HEK293T (cell line): ENCODE measurements at regions not wholly inside any gene's neighbourhood (a gene's known extent, or its start where the extent isn't known, plus 50 kb on each side); places are given as distances from the start of the nearest gene placed in this dataset.
A peak's percentile ranks its signal among the peaks of the same experiment; 100 is the strongest.
"Not testable (repeated sequence)": the region's sequence is repeated elsewhere in the genome, so short reads cannot be mapped to it uniquely, and the experiment has no call there.

Experiments used
- CTCF ChIA-PET: fragments of 350-600 bp; formaldehyde crosslinking; extraction: SDS; loops from one replicate; lab custom pipeline; 2021; ENCODE audit warnings: antibody characterized with exemption, inconsistent platforms; lab: Yijun Ruan, JAX
- POLR2A ChIA-PET: fragments of 350-600 bp; formaldehyde crosslinking; extraction: SDS; loops from one replicate; lab custom pipeline; 2020; ENCODE audit warnings: antibody characterized with exemption, inconsistent platforms; lab: Yijun Ruan, JAX
- DNase-seq: peaks from one replicate; pipeline ENCODE4 v3.0.0; 2012; ENCODE audit warnings: mixed read lengths; ENCODE audit errors: extremely low spot score
- ARNT ChIP-seq: fragments of 450-650 bp; IDR thresholded peaks from 2 replicates; pipeline ENCODE4 v1.6.1; 2017; ENCODE audit warnings: mild to moderate bottlenecking
- BHLHE40 ChIP-seq: fragments of 450-650 bp; IDR thresholded peaks from 2 replicates; pipeline ENCODE4 v1.6.1; 2016; ENCODE audit warnings: mild to moderate bottlenecking, moderate library complexity, borderline replicate concordance
- CTBP1 ChIP-seq: fragments of 450-650 bp; IDR thresholded peaks from 2 replicates; pipeline ENCODE4 v1.6.1; 2016; ENCODE audit warnings: borderline replicate concordance
- ELF4 ChIP-seq: fragments of 450-650 bp; IDR thresholded peaks from 2 replicates; pipeline ENCODE4 v1.6.1; 2017; ENCODE audit warnings: antibody characterized with exemption
- FOXA1 ChIP-seq: fragments of 450-650 bp; IDR thresholded peaks from 2 replicates; pipeline ENCODE4 v1.6.1; 2016; ENCODE audit warnings: mild to moderate bottlenecking
- FOXK2 ChIP-seq: fragments of 450-650 bp; IDR thresholded peaks from 2 replicates; pipeline ENCODE4 v1.6.1; 2016; ENCODE audit warnings: mild to moderate bottlenecking
- FOXM1 ChIP-seq: fragments of 450-650 bp; IDR thresholded peaks from 2 replicates; pipeline ENCODE4 v1.6.1; 2017; ENCODE audit warnings: mild to moderate bottlenecking, borderline replicate concordance
- HDGF ChIP-seq: fragments of 450-650 bp; IDR thresholded peaks from 2 replicates; pipeline ENCODE4 v1.6.1; 2017; ENCODE audit warnings: antibody characterized with exemption, borderline replicate concordance
- L3MBTL2 ChIP-seq: fragments of 450-650 bp; conservative IDR thresholded peaks from 2 replicates; pipeline ENCODE4 v1.6.1; 2016; ENCODE audit warnings: mild to moderate bottlenecking
- LEF1 ChIP-seq: fragments of 450-650 bp; IDR thresholded peaks from 2 replicates; pipeline ENCODE4 v1.6.1; 2017; ENCODE audit warnings: mild to moderate bottlenecking, borderline replicate concordance
- NFRKB ChIP-seq: fragments of 450-650 bp; IDR thresholded peaks from 2 replicates; pipeline ENCODE4 v1.6.1; 2016; ENCODE audit warnings: mild to moderate bottlenecking, moderate library complexity
- SP1 ChIP-seq: fragments of 450-650 bp; IDR thresholded peaks from 2 replicates; pipeline ENCODE4 v1.6.1; 2017
- SUZ12 ChIP-seq: fragments of 450-650 bp; IDR thresholded peaks from 2 replicates; pipeline ENCODE4 v1.6.1; 2016; ENCODE audit warnings: mild to moderate bottlenecking
- TARDBP ChIP-seq: fragments of 450-650 bp; IDR thresholded peaks from 2 replicates; pipeline ENCODE4 v1.6.1; 2016
- ZNF384 ChIP-seq: fragments of 450-650 bp; IDR thresholded peaks from 2 replicates; pipeline ENCODE4 v1.6.1; 2016
- TF ChIP-seq, protein P1 (sequence below): fragments of 450-650 bp; IDR thresholded peaks from 2 replicates; pipeline ENCODE4 v1.6.1; 2016

DNA sequence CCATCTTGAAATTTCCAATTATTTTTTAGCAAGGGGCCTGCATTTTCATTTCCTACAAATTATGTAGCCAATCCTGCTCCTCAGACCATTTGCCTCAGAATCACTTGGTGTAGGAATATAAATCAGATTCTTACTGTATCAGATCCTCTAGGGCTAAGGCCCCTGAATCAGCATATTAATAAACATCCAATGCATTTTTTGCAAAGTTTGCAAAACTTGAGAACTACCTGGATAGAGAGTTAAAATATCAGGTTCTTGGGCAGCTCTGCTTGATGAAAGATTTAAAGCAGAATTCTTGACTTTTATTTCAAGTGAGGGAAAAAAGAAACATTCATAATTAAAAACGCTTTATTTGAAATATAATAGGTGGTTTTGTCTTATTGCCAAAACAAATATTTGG lies 82.2 kb upstream of the MAN1A1 start:
- TF ChIP-seq BHLHE40 (no peak), TARDBP (no peak), ZNF384 (no peak), L3MBTL2 (no peak), LEF1 (no peak), ELF4 (no peak), SUZ12 (no peak), FOXA1 (no peak), SP1 (no peak), ARNT (no peak), FOXK2 (no peak), FOXM1 (no peak), CTBP1 (no peak), NFRKB (no peak), HDGF (no peak)
- TF ChIP-seq, protein P1, sequence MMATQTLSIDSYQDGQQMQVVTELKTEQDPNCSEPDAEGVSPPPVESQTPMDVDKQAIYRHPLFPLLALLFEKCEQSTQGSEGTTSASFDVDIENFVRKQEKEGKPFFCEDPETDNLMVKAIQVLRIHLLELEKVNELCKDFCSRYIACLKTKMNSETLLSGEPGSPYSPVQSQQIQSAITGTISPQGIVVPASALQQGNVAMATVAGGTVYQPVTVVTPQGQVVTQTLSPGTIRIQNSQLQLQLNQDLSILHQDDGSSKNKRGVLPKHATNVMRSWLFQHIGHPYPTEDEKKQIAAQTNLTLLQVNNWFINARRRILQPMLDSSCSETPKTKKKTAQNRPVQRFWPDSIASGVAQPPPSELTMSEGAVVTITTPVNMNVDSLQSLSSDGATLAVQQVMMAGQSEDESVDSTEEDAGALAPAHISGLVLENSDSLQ: no peak
- POLR2A ChIA-PET: no interaction called here
- CTCF ChIA-PET: no interaction called here
- no peak for DNase-seq

DNA sequence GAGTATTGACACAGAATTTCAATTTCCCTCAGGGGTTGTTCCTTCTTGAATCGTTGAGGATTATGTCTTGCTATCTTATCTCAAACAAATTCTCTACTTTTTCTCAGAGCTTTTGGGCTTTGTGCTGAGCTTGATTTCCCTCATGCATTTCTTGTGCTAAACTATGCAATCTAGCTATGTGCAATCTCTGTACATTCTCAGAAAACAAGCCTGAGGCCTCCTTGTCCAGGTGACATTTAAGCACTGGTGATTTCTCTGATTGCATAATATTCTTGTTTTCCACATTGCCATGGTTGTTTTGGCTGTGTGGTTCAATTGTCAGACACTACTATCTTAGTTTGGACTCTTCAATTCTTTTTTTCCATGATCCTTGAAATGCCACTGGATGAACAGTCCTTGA lies 81.2 kb upstream of the MAN1A1 start:
- POLR2A ChIA-PET: no interaction called here
- no peak for TF ChIP-seq FOXK2
- no peak for TF ChIP-seq FOXM1
- CTCF ChIA-PET: no interaction called here
- DNase-seq: no peak

DNA sequence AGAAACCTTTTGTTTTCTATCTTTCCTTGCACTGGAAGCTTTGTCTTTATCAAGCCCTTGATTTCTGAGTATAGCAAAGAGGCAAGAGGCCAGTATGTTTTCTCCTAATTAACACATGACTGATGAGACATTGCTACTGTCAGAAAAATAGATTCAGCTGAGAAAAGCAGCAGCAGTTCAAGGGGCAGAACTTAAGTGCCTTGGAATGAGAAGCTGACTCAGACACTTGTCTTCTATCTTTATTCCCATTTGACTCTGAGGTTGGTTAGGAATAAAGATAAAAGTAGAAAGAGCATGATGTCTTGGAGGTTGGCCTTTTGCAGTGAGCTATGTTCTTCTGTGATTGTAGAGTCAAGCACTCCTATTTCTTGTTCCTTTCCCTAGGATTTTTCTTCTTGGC lies 79.1 kb upstream of the MAN1A1 start:
- TF ChIP-seq ELF4: no peak
- no peak for TF ChIP-seq ZNF384
- no peak for TF ChIP-seq L3MBTL2
- no peak for TF ChIP-seq BHLHE40
- ChIA-PET POLR2A (no interaction called here), CTCF (no interaction called here)
- no peak for DNase-seq

DNA sequence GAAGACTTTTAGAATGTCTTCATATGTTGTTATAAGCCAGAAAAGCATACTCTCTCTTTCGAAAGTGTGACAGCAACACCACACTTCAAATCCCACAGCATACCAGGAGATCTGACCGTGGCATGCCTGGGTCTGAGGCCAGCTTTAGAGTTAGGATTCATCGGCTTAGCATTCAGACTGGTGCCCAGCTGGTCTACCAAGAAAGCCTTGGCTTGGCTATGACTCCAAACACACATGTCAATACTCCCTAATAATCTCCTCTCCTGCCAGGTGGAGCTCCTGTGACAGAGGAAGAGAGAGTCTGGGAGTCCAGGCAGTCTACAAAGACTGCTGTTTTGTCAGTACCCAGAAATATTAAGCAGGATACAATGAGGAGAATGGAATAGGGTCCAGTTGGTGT lies 77.1 kb upstream of the MAN1A1 start:
- TF ChIP-seq FOXA1 (no peak), FOXK2 (no peak), TARDBP (no peak), L3MBTL2 (no peak), BHLHE40 (no peak), ZNF384 (no peak), ELF4 (no peak), LEF1 (no peak), SP1 (no peak), ARNT (no peak), FOXM1 (no peak), CTBP1 (no peak), SUZ12 (no peak), NFRKB (no peak), HDGF (no peak)
- TF ChIP-seq, protein P1: no peak
- ChIA-PET POLR2A (no interaction called here), CTCF (no interaction called here)
- DNase-seq: no peak

DNA sequence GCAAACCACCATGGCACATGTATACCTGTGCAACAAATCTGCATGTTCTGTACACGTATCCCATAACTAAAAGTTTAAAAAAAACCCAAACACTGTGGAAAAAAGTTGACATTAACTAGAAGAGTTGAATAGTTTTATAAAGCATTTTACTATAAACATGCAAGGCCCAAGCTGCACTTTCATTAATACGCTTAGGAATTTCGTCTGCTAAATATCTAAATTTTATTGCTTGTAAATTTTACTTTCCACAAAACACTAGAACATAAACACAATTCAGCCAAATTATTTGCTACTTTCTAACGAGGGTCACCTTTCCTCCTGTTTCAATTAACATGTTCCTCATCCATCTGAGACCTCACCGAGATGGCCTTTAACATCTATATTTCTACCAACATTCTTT lies 74.4 kb upstream of the MAN1A1 start:
- ChIA-PET CTCF (no interaction called here), POLR2A (no interaction called here)
- no peak for DNase-seq
- TF ChIP-seq NFRKB: no peak

DNA sequence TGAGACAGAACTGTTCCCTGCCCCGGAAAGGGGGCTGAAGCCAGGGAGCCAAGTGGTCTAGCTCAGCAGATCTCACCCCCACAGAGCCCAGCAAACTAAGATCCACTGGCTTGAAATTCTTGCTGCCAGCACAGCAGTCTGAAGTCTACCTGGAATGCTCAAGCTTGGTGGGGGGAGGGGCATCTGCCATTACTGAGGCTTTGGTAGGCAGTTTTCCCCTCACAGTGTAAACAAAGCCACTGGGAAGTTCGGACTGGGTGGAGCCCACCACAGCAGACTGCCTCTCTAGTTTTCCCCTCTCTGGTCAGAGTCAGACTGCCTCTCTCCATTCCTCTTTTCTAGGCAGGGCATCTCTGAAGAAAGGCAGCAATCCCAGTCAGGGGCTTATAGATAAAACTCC lies 68.5 kb upstream of the MAN1A1 start:
- DNase-seq, CTCF ChIA-PET, POLR2A ChIA-PET: not testable (repeated sequence)

DNA sequence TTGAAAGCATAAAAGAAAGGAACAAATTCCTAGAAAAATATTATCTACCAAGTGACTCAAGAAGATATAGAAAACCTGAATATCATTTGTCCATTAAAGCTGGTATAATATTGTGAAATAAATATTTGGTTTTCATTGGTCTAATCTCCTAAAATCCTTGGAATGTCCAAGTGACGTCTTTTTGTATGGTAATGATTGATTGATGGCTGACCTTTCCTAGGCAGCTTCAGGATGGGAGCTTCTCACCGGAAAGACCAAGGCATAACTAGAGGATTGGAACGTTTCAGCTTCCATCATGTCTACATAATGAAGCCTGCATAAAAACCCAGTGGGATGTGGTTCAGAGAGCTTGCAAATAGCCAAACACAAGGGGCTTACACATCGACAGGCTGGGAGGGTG lies 57.6 kb upstream of the MAN1A1 start:
- no peak for DNase-seq
- TF ChIP-seq NFRKB: no peak
- no peak for TF ChIP-seq HDGF
- no peak for TF ChIP-seq FOXA1
- TF ChIP-seq, protein P1: 0 out of 2 replicates have a peak, but pooled peaks have one; percentile 8
- TF ChIP-seq LEF1: no peak
- POLR2A ChIA-PET: no interaction called here
- CTCF ChIA-PET: no interaction called here

DNA sequence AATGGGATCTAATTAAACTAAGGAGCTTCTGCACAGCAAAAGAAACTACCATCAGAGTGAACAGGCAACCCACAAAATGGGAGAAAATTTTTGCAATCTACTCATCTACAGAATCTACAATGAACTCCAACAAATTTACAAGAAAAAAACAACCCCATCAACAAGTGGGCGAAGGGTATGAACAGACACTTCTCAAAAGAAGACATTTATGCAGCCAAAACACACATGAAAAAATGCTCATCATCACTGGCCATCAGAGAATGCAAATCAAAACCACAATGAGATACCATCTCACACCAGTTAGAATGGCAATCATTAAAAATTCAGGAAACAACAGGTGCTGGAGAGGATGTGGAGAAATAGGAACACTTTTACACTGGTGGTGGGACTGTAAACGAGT lies 55.6 kb upstream of the MAN1A1 start:
- DNase-seq, POLR2A ChIA-PET: not testable (repeated sequence)
- CTCF ChIA-PET: interaction anchor here (0.7 kb wide), 1 partner anchor 29 kb away, joined by 3 read pairs; no protein-coding TSS in a partner anchor
